Mucosa of descending colon (tissue), 3 donors: ENCODE measurements at regions not wholly inside any gene's neighbourhood (a gene's known extent, or its start where the extent isn't known, plus 50 kb on each side); places are given as distances from the start of the nearest gene placed in this dataset.

Experiments
- ATAC-seq: fragments of 200-7000 bp; cut with Tn5 transposase; one replicate; pipeline ENCODE4 v1.9.1; 2020; ENCODE audit warnings: mild to moderate bottlenecking, moderate library complexity
- DNase-seq, 3 donors: peaks; one replicate each; pipeline ENCODE4 v3.0.0-alpha.2; 2020
- H3K36me3 ChIP-seq: fragments of 200-600 bp; one replicate; pipeline ENCODE4 v1.8.0; 2021; ENCODE audit warnings: low read depth, mild to moderate bottlenecking
- H3K4me1 ChIP-seq: fragments of 200-600 bp; one replicate; pipeline ENCODE4 v1.8.0; 2021; ENCODE audit warnings: low read depth, mild to moderate bottlenecking
- H3K4me3 ChIP-seq: fragments of 200-600 bp; one replicate; pipeline ENCODE4 v1.8.0; 2021; ENCODE audit warnings: mild to moderate bottlenecking
- H3K9me3 ChIP-seq: fragments of 200-600 bp; one replicate; pipeline ENCODE4 v1.8.0; 2021; ENCODE audit warnings: mild to moderate bottlenecking
- CTCF ChIP-seq: fragments of 200-600 bp; IDR thresholded peaks from one replicate; pipeline ENCODE4 v1.8.0; 2022; ENCODE audit warnings: antibody characterized with exemption, mild to moderate bottlenecking
- intact Hi-C, 2 donors: fragments of 100-400 bp; cut with DNase I in 1 of 2; cut with micrococcal nuclease in 1 of 2; formaldehyde crosslinking; loops; one replicate each; pipeline versions ENCODE4 v1.11.0 to v1.11.1; 2022; cut with DNase I, micrococcal nuclease
- donor health status: DM: no; HTN: no; CAD: no; lungs with moderate emphysema.
- donor health status: DM: no; HTN: no; CAD: no.
- donor health status: DM: no; HTN: yes; CAD: no.

GRCh38 chr17:72534776-72535175, 414.0 kb downstream of the SOX9 start:
- DNase-seq (no peak), ATAC-seq (no peak)
- H3K36me3 ChIP-seq, result no peaks in the 10 kb centered on the region
- intact Hi-C loops, result loop anchor here in 1 of 2 donors (5.0 to 10.0 kb wide), 2 partner anchors 412 to 1900 kb away; partner anchors contain the start of gene SOX9
- H3K9me3 ChIP-seq, result no peaks in the 10 kb centered on the region
- no peak overlapping the region for H3K4me3 ChIP-seq
- TF ChIP-seq CTCF, result no peak
- peaks cover 18% of the 10 kb centered on the region for H3K4me1 ChIP-seq

GRCh38 chr17:72535346-72535745, 414.5 kb downstream of the SOX9 start:
- no peaks in the 10 kb centered on the region for H3K9me3 ChIP-seq
- ATAC-seq (no peak), DNase-seq (no peak)
- TF ChIP-seq CTCF, result no peak
- peaks cover 15% of the 10 kb centered on the region for H3K4me1 ChIP-seq
- H3K36me3 ChIP-seq, result no peaks in the 10 kb centered on the region
- intact Hi-C loops, result loop anchor here in 1 of 2 donors (5.0 to 10.0 kb wide), 2 partner anchors 413 to 1901 kb away; partner anchors contain the start of gene SOX9
- no peak overlapping the region for H3K4me3 ChIP-seq

GRCh38 chr17:72535779-72536178, 415.0 kb downstream of the SOX9 start:
- TF ChIP-seq CTCF, result no peak
- no peak for DNase-seq
- Histone ChIP-seq H3K4me3 (no peak overlapping the region), H3K36me3 (no peaks in the 10 kb centered on the region), H3K4me1 (peaks cover 15% of the 10 kb centered on the region), H3K9me3 (no peaks in the 10 kb centered on the region)
- intact Hi-C loops, result loop anchor here in 1 of 2 donors (5.0 to 10.0 kb wide), 2 partner anchors 413 to 1901 kb away; partner anchors contain the start of gene SOX9
- ATAC-seq, result no peak

- H3K36me3 ChIP-seq, result no peaks in the 10 kb centered on the region
- TF ChIP-seq CTCF, result no peak
- DNase-seq (no peak), ATAC-seq (no peak)
- H3K4me1 ChIP-seq, result peaks cover 15% of the 10 kb centered on the region
- H3K9me3 ChIP-seq, result no peaks in the 10 kb centered on the region
- H3K4me3 ChIP-seq, result no peak overlapping the region
- intact Hi-C loops, result loop anchor here in 1 of 2 donors (5.0 to 10.0 kb wide), 2 partner anchors 414 to 1902 kb away; partner anchors contain the start of gene SOX9
Observed at GRCh38 chr17:72536788-72537187, 416.0 kb downstream of the SOX9 start.

GRCh38 chr17:72538443-72538842, 417.6 kb downstream of the SOX9 start:
- Histone ChIP-seq H3K9me3 (no peaks in the 10 kb centered on the region), H3K4me1 (peaks cover 15% of the 10 kb centered on the region), H3K36me3 (no peaks in the 10 kb centered on the region), H3K4me3 (no peak overlapping the region)
- no peak for ATAC-seq
- intact Hi-C loops, result loop anchor here in 1 of 2 donors (5.0 to 10.0 kb wide), 2 partner anchors 416 to 1904 kb away; partner anchors contain the start of gene SOX9
- TF ChIP-seq CTCF, result no peak
- no peak for DNase-seq
